ENCODE measurements at regions not wholly inside any gene's neighbourhood (a gene's known extent, or its start where the extent isn't known, plus 50 kb on each side); places are given as distances from the start of the nearest gene placed in this dataset.

- H2BK15ac ChIP-seq (ENCODE audit: low read depth, low read length): no peak overlapping the region
- no peaks in the 10 kb centered on the region for H3K27me3 Mint-ChIP-seq (ENCODE audit: low read depth)
- no peaks in the 10 kb centered on the region for H3K4me1 Mint-ChIP-seq
- no peaks in the 10 kb centered on the region for H3K4me1 ChIP-seq (ENCODE audit: insufficient read depth, low read length)
- no peak overlapping the region for H2BK120ac ChIP-seq (ENCODE audit: low read depth, low read length, poor library complexity, severe bottlenecking)
- no peak overlapping the region for H3K23ac ChIP-seq (ENCODE audit: insufficient read length, low read depth, low read length)
- no peaks in the 10 kb centered on the region; a peak in 1 of 5 replicates for H3K9me3 Mint-ChIP-seq
- no peak overlapping the region for H4K8ac ChIP-seq (replicated peaks; ENCODE audit: insufficient read length, low read depth, low read length)
- no peak overlapping the region for H3K14ac ChIP-seq (ENCODE audit: insufficient read depth, low read length)
- no peak overlapping the region for H3K27ac ChIP-seq (ENCODE audit: insufficient read length, low read depth, low read length)
- H3K9me3 ChIP-seq (ENCODE audit: control insufficient read depth, low read depth, low read length): no peaks in the 10 kb centered on the region
- no peak overlapping the region for H2BK12ac ChIP-seq (ENCODE audit: insufficient read length, low read depth, low read length)
- no peak overlapping the region for H3K4me3 Mint-ChIP-seq
- H2BK5ac ChIP-seq (ENCODE audit: insufficient read length, low read length): no peak overlapping the region
- no peak overlapping the region for H3K9ac ChIP-seq (ENCODE audit: extremely low read depth, insufficient read length, low read length)
- TF ChIP-seq, protein P1, sequence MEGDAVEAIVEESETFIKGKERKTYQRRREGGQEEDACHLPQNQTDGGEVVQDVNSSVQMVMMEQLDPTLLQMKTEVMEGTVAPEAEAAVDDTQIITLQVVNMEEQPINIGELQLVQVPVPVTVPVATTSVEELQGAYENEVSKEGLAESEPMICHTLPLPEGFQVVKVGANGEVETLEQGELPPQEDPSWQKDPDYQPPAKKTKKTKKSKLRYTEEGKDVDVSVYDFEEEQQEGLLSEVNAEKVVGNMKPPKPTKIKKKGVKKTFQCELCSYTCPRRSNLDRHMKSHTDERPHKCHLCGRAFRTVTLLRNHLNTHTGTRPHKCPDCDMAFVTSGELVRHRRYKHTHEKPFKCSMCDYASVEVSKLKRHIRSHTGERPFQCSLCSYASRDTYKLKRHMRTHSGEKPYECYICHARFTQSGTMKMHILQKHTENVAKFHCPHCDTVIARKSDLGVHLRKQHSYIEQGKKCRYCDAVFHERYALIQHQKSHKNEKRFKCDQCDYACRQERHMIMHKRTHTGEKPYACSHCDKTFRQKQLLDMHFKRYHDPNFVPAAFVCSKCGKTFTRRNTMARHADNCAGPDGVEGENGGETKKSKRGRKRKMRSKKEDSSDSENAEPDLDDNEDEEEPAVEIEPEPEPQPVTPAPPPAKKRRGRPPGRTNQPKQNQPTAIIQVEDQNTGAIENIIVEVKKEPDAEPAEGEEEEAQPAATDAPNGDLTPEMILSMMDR (conservative IDR thresholded peaks at IDR 0.05): no peak
- WGBS (ENCODE audit: extremely low coverage, insufficient read length, low lambda C conversion rate): no CpG with 5 or more reads among the region's 1 CpG
- H3K18ac ChIP-seq (ENCODE audit: insufficient read length, low read depth, low read length): no peak overlapping the region
- no peaks in the 10 kb centered on the region for H3K36me3 Mint-ChIP-seq (ENCODE audit: insufficient read depth in 1 of 3, low read depth in 3 of 3)
- H4K20me1 ChIP-seq (ENCODE audit: control insufficient read depth, insufficient read depth, insufficient read length): no peaks in the 10 kb centered on the region
- no peaks in the 10 kb centered on the region for H3K79me2 ChIP-seq (ENCODE audit: insufficient read depth, low read length)
- no peak overlapping the region for H2BK20ac ChIP-seq (ENCODE audit: low read depth, low read length, poor library complexity, severe bottlenecking)
- no peak overlapping the region for H2AFZ ChIP-seq (ENCODE audit: low read length)
- H3T11ph ChIP-seq (ENCODE audit: low read length): no peak overlapping the region
- no peak for DNase-seq
- H4K5ac ChIP-seq (ENCODE audit: insufficient read length, low read depth, low read length): no peak overlapping the region
- no peaks in the 10 kb centered on the region for H3K79me1 ChIP-seq (ENCODE audit: insufficient read depth, low read depth, low read length, poor library complexity, severe bottlenecking)
- no peak overlapping the region for H3K4me2 ChIP-seq (ENCODE audit: insufficient read depth, insufficient read length, low read length)
- H3K56ac ChIP-seq (ENCODE audit: insufficient read length, low read depth, low read length): no peak overlapping the region
- no peak overlapping the region for H4K91ac ChIP-seq (ENCODE audit: insufficient read length, low read depth, low read length)
- H3K4ac ChIP-seq (ENCODE audit: low read depth, low read length): no peak overlapping the region
- H3K27ac Mint-ChIP-seq: no peak overlapping the region
- no peaks in the 10 kb centered on the region for H3K27me3 ChIP-seq (ENCODE audit: insufficient read depth, low read length)
- H3K23me2 ChIP-seq (ENCODE audit: insufficient read length, low read depth, low read length, poor library complexity, severe bottlenecking): no peaks in the 10 kb centered on the region
- no peak overlapping the region for H2AK5ac ChIP-seq (ENCODE audit: insufficient read length, low read length)
Observed at GRCh38 chr5:43891112-43891511, 288.1 kb downstream of the NNT start.

All from H9 (cell line).